Thyroid gland (tissue), 4 donors: ENCODE measurements at regions not wholly inside any gene's neighbourhood (a gene's known extent, or its start where the extent isn't known, plus 50 kb on each side); places are given as distances from the start of the nearest gene placed in this dataset.

Source experiments
- DNase-seq, 2 donors: peaks; one replicate each; pipeline ENCODE4 v3.0.0-alpha.2; 2019
- H3K27ac ChIP-seq, 3 donors: fragments of 200-600 bp; sonication (generic); 1 replicate in 2 of 3; 2 replicates in 1 of 3; pipeline ENCODE4 v1.5.1; 2016 to 2019; ENCODE audit warnings: mild to moderate bottlenecking in 1 of 3, moderate library complexity in 1 of 3
- H3K27me3 ChIP-seq: fragments of 200-600 bp; sonication (generic); one replicate; pipeline ENCODE4 v1.5.1; 2019
- H3K36me3 ChIP-seq, 2 donors: fragments of 200-600 bp; sonication (generic); one replicate each; pipeline ENCODE4 v1.5.1; 2016 to 2019
- H3K4me1 ChIP-seq, 2 donors: fragments of 200-600 bp; sonication (generic); one replicate each; pipeline ENCODE4 v1.5.1; 2017 to 2019
- H3K4me3 ChIP-seq, 3 donors: fragments of 200-600 bp; sonication (generic); replicated peaks in 1 of 3; 1 replicate in 2 of 3; 2 replicates in 1 of 3; pipeline ENCODE4 v1.5.1; 2016; ENCODE audit warnings: mild to moderate bottlenecking in 1 of 3
- H3K9me3 ChIP-seq: fragments of 200-600 bp; sonication (generic); one replicate; pipeline ENCODE4 v1.5.1; 2017
- CTCF ChIP-seq, 6 experiments: fragments of 200-600 bp in 3 of 6; fragments of 450-650 bp in 3 of 6; sonication (generic) in 3 of 6; IDR thresholded peaks; one replicate each; pipeline ENCODE4 v1.5.1; 2016 to 2019; ENCODE audit warnings: antibody characterized with exemption in 6 of 6, mild to moderate bottlenecking in 2 of 6, inconsistent platforms in 1 of 6, moderate library complexity in 1 of 6
- POLR2A ChIP-seq, 2 donors: fragments of 450-650 bp; IDR thresholded peaks; one replicate each; pipeline ENCODE4 v1.6.1; 2017; ENCODE audit warnings: antibody characterized with exemption in 2 of 2, mild to moderate bottlenecking in 2 of 2, moderate library complexity in 1 of 2
- WGBS, 2 donors: methylation state at CpG; one replicate each; pipeline ENCODE4 v1.1.5; 2017; 5-methylcytosine and 5-hydroxymethylcytosine counted together
- intact Hi-C: fragments of 100-400 bp; cut with DNase I; formaldehyde crosslinking; loops from one replicate; pipeline ENCODE4 v1.15.1; 2023

- DNase-seq: no peak
- no peaks in the 10 kb centered on the region for H3K27me3 ChIP-seq
- intact Hi-C loops: no loop called here
- H3K27ac ChIP-seq: no peak overlapping the region
- no peak overlapping the region for H3K4me3 ChIP-seq
- 66 to 71% methylated on average over 1 of the region's 1 CpG for WGBS, 2 donors
- H3K36me3 ChIP-seq: no peaks in the 10 kb centered on the region
- TF ChIP-seq POLR2A (IDR thresholded peaks at IDR 0.05): no peak
- TF ChIP-seq CTCF (IDR thresholded peaks at IDR 0.05): no peak
- H3K9me3 ChIP-seq: no peaks in the 10 kb centered on the region
- no peaks in the 10 kb centered on the region for H3K4me1 ChIP-seq
Measured at GRCh38 chr12:86727160-86727559, 471.0 kb upstream of the MGAT4C start.

- Histone ChIP-seq H3K9me3 (no peaks in the 10 kb centered on the region), H3K4me3 (no peak overlapping the region), H3K27me3 (no peaks in the 10 kb centered on the region), H3K27ac (no peak overlapping the region), H3K4me1 (no peaks in the 10 kb centered on the region), H3K36me3 (no peaks in the 10 kb centered on the region)
- intact Hi-C loops: no loop called here
- no peak for DNase-seq
- TF ChIP-seq CTCF (IDR thresholded peaks at IDR 0.05): no peak
- TF ChIP-seq POLR2A (IDR thresholded peaks at IDR 0.05): no peak
- 85 to 100% methylated on average over 1 of the region's 1 CpG for WGBS, 2 donors
Measured at GRCh38 chr12:86724716-86725115, 468.5 kb upstream of the MGAT4C start.

- DNase-seq: no peak
- Histone ChIP-seq H3K27ac (no peak overlapping the region), H3K4me1 (no peaks in the 10 kb centered on the region), H3K9me3 (no peaks in the 10 kb centered on the region), H3K4me3 (no peak overlapping the region), H3K27me3 (no peaks in the 10 kb centered on the region), H3K36me3 (no peaks in the 10 kb centered on the region)
- TF ChIP-seq CTCF (IDR thresholded peaks at IDR 0.05) (no peak), POLR2A (IDR thresholded peaks at IDR 0.05) (no peak)
- WGBS, 2 donors: 82 to 88% methylated on average over 2 of the region's 2 CpGs
- intact Hi-C loops: no loop called here
Measured at GRCh38 chr12:86723326-86723725, 467.1 kb upstream of the MGAT4C start.

- no peaks in the 10 kb centered on the region for H3K9me3 ChIP-seq
- H3K4me3 ChIP-seq: no peak overlapping the region
- no peaks in the 10 kb centered on the region for H3K4me1 ChIP-seq
- no peaks in the 10 kb centered on the region for H3K27me3 ChIP-seq
- DNase-seq: no peak
- no peak for TF ChIP-seq CTCF (IDR thresholded peaks at IDR 0.05)
- TF ChIP-seq POLR2A (IDR thresholded peaks at IDR 0.05): no peak
- no peak overlapping the region for H3K27ac ChIP-seq
- H3K36me3 ChIP-seq: no peaks in the 10 kb centered on the region
- WGBS, 2 donors: 83 to 88% methylated on average over 5 of the region's 5 CpGs
- intact Hi-C loops: no loop called here
Measured at GRCh38 chr12:86721713-86722397, 465.7 kb upstream of the MGAT4C start.

GRCh38 chr12:86719381-86719780 is 463.2 kb upstream of the MGAT4C start:
- 91 to 97% methylated on average over 1 of the region's 1 CpG for WGBS, 2 donors
- TF ChIP-seq POLR2A (IDR thresholded peaks at IDR 0.05) (no peak), CTCF (IDR thresholded peaks at IDR 0.05) (no peak)
- intact Hi-C loops: no loop called here
- Histone ChIP-seq H3K9me3 (no peaks in the 10 kb centered on the region), H3K4me3 (no peak overlapping the region), H3K27ac (no peak overlapping the region), H3K4me1 (no peaks in the 10 kb centered on the region), H3K36me3 (no peaks in the 10 kb centered on the region), H3K27me3 (no peaks in the 10 kb centered on the region)
- no peak for DNase-seq
